ENCODE measurements at regions not wholly inside any gene's neighbourhood (a gene's known extent, or its start where the extent isn't known, plus 50 kb on each side); places are given as distances from the start of the nearest gene placed in this dataset.

- DNase-seq (no peak), FAIRE-seq (no peak)
- Histone ChIP-seq H3K36me3 (ENCODE audit: control insufficient read depth in 2 of 3, insufficient read depth in 3 of 3, low read length in 3 of 3) (no peaks in the 10 kb centered on the region), H3K9me3 (ENCODE audit: control insufficient read depth in 2 of 3, insufficient read depth in 1 of 3, low read length in 3 of 3) (no peaks in the 10 kb centered on the region), H3K4me3 (ENCODE audit: low read length in 3 of 3) (no peak overlapping the region), H3K9ac (ENCODE audit: low read length in 3 of 3) (no peak overlapping the region), H3K4me1 (ENCODE audit: control insufficient read depth in 2 of 3, insufficient read depth in 2 of 3, low read depth in 1 of 3, low read length in 3 of 3) (no peaks in the 10 kb centered on the region), H3K27me3 (ENCODE audit: control insufficient read depth, insufficient read depth, low read length) (no peaks in the 10 kb centered on the region), H3K27ac (ENCODE audit: low read depth in 2 of 2, low read length in 2 of 2) (no peak overlapping the region)
- intact Hi-C loops (cut with DNase I): loop anchor here (10.0 kb wide), 1 partner anchor 146 kb away; no protein-coding TSS in a partner anchor
- TF ChIP-seq, protein P1, sequence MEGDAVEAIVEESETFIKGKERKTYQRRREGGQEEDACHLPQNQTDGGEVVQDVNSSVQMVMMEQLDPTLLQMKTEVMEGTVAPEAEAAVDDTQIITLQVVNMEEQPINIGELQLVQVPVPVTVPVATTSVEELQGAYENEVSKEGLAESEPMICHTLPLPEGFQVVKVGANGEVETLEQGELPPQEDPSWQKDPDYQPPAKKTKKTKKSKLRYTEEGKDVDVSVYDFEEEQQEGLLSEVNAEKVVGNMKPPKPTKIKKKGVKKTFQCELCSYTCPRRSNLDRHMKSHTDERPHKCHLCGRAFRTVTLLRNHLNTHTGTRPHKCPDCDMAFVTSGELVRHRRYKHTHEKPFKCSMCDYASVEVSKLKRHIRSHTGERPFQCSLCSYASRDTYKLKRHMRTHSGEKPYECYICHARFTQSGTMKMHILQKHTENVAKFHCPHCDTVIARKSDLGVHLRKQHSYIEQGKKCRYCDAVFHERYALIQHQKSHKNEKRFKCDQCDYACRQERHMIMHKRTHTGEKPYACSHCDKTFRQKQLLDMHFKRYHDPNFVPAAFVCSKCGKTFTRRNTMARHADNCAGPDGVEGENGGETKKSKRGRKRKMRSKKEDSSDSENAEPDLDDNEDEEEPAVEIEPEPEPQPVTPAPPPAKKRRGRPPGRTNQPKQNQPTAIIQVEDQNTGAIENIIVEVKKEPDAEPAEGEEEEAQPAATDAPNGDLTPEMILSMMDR (IDR thresholded peaks at IDR 0.05; ENCODE audit: borderline replicate concordance, extremely low read depth, insufficient read depth): no peak
These were observed 393.5 kb downstream of the PCNX1 start for GRCh38 chr14:71300566-71301330.

DNA sequence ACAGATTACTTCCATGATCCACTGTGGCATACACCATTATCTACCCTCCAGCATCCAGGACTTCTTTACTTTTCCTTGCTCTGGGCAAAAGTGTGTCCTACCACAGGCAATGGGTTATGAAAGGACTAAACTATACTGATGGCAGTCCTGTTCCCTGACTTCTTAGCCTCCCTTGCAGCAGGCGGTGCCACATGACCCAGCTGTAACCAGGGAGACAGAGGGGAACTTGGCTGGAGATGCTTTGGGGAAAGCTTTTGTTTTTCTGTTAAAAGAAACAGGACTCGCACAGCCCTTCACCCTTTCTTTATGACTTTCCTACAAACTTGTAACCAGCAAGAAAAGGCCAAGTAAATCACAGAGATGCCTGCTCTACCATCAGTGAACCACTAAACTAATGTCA, 394.4 kb downstream of the PCNX1 start:
- Histone ChIP-seq H3K27ac (ENCODE audit: low read depth in 2 of 2, low read length in 2 of 2) (no peak overlapping the region), H3K36me3 (ENCODE audit: control insufficient read depth in 2 of 3, insufficient read depth in 3 of 3, low read length in 3 of 3) (no peaks in the 10 kb centered on the region), H3K9ac (ENCODE audit: low read length in 3 of 3) (no peak overlapping the region), H3K9me3 (ENCODE audit: control insufficient read depth in 2 of 3, insufficient read depth in 1 of 3, low read length in 3 of 3) (no peaks in the 10 kb centered on the region), H3K27me3 (ENCODE audit: control insufficient read depth, insufficient read depth, low read length) (no peaks in the 10 kb centered on the region), H3K4me1 (ENCODE audit: control insufficient read depth in 2 of 3, insufficient read depth in 2 of 3, low read depth in 1 of 3, low read length in 3 of 3) (no peaks in the 10 kb centered on the region), H3K4me3 (ENCODE audit: low read length in 3 of 3) (no peak overlapping the region)
- DNase-seq: no peak
- no peak for FAIRE-seq
- TF ChIP-seq, protein P1 (IDR thresholded peaks at IDR 0.05; ENCODE audit: borderline replicate concordance, extremely low read depth, insufficient read depth): no peak
- intact Hi-C loops (cut with DNase I): loop anchor here (10.0 kb wide), 1 partner anchor 147 kb away; no protein-coding TSS in a partner anchor

DNA sequence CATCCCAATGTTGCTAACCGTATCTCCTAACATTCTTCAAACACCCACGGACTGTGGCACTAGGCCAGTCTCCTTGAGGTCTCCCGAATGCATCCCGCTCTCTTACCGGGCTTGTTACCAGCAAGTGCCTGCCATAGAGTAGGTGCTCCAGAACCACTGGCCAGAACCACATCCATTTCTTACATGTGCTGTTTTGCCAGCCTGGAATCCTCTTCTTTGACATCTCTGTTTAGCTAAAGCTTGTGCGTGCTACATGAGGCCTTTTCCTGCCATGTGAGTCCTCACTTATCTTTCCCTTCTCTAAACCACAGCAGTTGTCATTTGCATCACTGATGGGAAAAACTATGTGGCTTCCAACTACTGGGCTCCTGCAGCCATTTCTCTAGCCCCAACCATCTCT, 397.4 kb downstream of the PCNX1 start:
- no peak overlapping the region for H3K4me3 ChIP-seq (ENCODE audit: low read length in 3 of 3)
- H3K36me3 ChIP-seq (ENCODE audit: control insufficient read depth in 2 of 3, insufficient read depth in 3 of 3, low read length in 3 of 3): no peaks in the 10 kb centered on the region
- H3K4me1 ChIP-seq (ENCODE audit: control insufficient read depth in 2 of 3, insufficient read depth in 2 of 3, low read depth in 1 of 3, low read length in 3 of 3): no peaks in the 10 kb centered on the region
- DNase-seq: no peak
- intact Hi-C loops (cut with DNase I): loop anchor here (10.0 kb wide), 1 partner anchor 150 kb away; no protein-coding TSS in a partner anchor
- H3K9ac ChIP-seq (ENCODE audit: low read length in 3 of 3): no peak overlapping the region
- TF ChIP-seq, protein P1 (IDR thresholded peaks at IDR 0.05; ENCODE audit: borderline replicate concordance, extremely low read depth, insufficient read depth): no peak
- H3K27ac ChIP-seq (ENCODE audit: low read depth in 2 of 2, low read length in 2 of 2): no peak overlapping the region
- H3K27me3 ChIP-seq (ENCODE audit: control insufficient read depth, insufficient read depth, low read length): no peaks in the 10 kb centered on the region
- H3K9me3 ChIP-seq (ENCODE audit: control insufficient read depth in 2 of 3, insufficient read depth in 1 of 3, low read length in 3 of 3): no peaks in the 10 kb centered on the region
- FAIRE-seq: no peak

Measured in kidney (tissue), 13 donors.